ENCODE measurements at regions not wholly inside any gene's neighbourhood (a gene's known extent, or its start where the extent isn't known, plus 50 kb on each side); places are given as distances from the start of the nearest gene placed in this dataset.
"Not testable (repeated sequence)": the region's sequence is repeated elsewhere in the genome, so short reads cannot be mapped to it uniquely, and the experiment has no call there.

DNA sequence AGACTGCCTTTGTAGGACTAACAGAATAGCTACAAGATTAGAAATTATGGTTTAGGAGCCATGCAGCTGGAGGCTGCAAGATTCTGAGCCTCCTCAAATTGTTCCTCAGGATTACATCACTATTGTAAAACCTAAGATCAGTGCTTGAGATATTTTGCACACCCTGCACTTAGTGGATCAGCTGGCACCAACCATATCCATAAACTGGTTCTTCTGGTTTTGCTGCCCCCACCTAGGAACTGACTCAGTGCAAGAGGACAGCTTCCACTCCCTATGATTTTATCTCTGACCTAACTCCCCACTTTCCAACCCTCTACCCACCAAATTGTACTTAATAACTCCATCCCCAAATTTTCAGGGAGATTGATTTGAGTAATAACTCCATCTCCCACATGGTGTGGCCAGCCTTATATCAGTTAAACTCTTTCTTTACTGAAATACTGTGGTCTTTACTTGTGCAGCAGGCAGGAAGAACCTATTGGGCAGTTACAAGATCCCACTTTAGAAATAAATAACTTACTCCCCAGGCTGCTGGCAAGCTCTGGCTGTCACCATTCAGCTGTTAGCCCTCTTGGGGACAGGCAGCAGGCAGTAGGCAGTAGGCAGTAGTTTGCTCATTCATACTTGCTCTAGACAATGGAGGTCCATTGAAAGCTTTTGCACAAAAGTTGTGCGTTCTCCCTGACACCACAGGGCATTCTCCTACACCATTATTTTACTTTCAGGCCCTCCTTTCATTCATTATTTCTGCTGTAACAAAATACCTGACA is 119.0 kb downstream of the SLC17A6 start:
- no peak for ATAC-seq (ENCODE audit: low FRiP score)
- DNase-seq (ENCODE audit: low spot score), result no peak
- TF ChIP-seq, protein P1, sequence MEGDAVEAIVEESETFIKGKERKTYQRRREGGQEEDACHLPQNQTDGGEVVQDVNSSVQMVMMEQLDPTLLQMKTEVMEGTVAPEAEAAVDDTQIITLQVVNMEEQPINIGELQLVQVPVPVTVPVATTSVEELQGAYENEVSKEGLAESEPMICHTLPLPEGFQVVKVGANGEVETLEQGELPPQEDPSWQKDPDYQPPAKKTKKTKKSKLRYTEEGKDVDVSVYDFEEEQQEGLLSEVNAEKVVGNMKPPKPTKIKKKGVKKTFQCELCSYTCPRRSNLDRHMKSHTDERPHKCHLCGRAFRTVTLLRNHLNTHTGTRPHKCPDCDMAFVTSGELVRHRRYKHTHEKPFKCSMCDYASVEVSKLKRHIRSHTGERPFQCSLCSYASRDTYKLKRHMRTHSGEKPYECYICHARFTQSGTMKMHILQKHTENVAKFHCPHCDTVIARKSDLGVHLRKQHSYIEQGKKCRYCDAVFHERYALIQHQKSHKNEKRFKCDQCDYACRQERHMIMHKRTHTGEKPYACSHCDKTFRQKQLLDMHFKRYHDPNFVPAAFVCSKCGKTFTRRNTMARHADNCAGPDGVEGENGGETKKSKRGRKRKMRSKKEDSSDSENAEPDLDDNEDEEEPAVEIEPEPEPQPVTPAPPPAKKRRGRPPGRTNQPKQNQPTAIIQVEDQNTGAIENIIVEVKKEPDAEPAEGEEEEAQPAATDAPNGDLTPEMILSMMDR (IDR thresholded peaks at IDR 0.05), result no peak

DNA sequence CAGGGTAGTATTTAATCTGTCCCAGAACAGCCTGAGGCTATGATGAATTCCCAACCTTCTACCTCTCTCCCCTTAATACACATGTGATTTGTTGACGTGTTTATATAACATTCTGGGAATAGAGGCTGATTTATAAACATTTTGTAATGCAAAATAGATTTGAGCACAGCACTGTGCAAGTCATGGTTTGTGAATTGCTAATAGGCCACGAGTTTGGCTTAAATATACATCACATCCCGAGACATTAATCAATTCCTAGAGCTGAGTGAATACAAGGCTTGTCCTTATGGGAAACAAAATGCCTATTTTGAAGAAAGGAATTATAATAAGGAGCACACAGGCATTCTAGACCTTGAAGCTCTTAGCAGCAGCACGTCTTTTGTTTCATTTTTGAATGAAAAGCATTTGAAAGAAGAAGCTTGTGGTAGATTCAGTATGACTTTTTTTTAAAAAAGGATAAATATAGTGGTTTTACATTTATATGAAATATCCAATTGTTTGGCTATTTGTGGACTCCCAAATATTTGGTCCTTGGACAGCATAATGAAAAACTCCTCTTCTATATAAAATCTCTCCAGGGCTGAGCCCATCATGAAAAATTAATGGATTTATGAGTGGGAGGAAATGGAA is 116.4 kb downstream of the SLC17A6 start:
- no peak for ATAC-seq (ENCODE audit: low FRiP score)
- DNase-seq (ENCODE audit: low spot score), result no peak
- TF ChIP-seq, protein P1 (IDR thresholded peaks at IDR 0.05), result no peak

DNA sequence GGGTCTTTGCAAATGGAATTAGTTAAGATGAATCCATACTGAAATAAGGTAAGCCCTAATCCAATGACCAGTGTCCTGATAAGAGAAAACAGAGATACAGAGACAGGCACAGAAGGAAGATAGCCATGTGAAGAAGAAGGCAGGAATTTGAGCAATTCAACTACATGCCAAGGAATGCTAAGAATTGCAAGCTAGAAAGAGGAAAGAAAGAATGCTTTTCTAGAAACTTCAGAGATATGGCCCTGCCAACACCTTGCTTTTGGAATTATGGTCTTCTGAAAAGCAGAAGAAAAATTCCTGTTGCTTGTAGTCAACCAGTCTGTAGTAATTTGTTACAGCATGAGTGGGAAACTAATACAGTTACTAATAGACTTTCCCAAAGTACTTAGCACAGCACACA is 111.3 kb downstream of the SLC17A6 start:
- no peak for DNase-seq (ENCODE audit: low spot score)
- TF ChIP-seq, protein P1 (IDR thresholded peaks at IDR 0.05), result no peak
- ATAC-seq (ENCODE audit: low FRiP score), result no peak

DNA sequence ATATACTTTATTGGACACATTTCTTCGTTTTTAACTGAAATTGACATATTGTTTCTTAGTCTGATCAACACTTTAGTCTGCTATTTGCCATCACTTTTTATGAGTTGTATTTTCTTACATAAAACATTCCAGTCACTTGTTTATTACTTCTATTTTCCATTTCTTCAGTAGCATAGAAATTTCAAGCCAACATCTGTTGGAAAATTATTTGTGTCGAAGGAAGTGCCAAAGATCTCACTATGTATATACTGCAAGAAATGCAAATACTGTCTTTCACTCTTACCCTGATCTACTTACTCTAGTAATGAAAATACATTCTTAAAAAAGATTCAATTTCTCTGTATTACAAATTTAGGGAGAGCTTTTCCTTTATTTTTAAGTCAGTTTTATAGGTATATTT is 105.9 kb downstream of the SLC17A6 start:
- ATAC-seq (ENCODE audit: low FRiP score) (no peak), DNase-seq (ENCODE audit: low spot score) (no peak)
- TF ChIP-seq, protein P1 (IDR thresholded peaks at IDR 0.05), result no peak

DNA sequence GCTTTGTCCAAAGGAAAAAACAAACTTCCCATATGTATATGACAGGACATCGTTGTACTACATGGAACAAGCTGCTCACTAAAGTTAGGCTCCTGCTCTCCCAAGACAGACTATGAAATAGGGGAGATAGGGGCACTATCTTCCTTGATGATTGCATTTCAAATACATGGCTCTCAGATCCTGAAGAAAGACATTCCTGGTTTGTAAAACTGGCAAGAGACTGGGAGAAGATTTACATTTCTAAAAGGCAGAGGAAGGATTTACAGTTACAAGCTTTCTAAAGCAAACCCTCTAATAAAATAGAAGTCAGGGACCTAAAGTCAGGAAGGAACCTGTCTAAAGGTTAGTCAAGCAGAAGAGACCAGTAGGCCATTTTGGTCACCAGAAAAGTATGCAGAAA is 103.7 kb downstream of the SLC17A6 start:
- no peak for DNase-seq (ENCODE audit: low spot score)
- no peak for ATAC-seq (ENCODE audit: low FRiP score)
- TF ChIP-seq, protein P1 (IDR thresholded peaks at IDR 0.05), result no peak

DNA sequence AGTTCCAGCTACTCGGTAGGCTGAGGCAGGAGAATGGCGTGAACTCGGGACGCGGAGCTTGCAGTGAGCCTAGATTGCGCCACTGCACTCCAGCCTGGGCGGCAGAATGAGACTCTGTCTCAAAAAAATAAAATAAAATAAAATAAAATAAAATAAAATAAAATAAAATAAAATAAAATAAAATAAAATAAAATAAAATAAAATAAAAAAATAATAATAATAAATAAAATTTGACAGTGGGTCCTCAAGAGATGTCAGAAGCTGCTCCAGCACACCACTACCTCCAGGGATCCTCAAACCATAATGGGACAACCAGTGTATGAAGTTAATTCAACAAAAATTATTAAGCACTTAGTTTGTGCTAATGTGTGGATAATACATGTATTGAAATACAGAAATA is 97.4 kb downstream of the SLC17A6 start:
- not testable (repeated sequence) for DNase-seq (ENCODE audit: low spot score); ATAC-seq (ENCODE audit: low FRiP score)

DNA sequence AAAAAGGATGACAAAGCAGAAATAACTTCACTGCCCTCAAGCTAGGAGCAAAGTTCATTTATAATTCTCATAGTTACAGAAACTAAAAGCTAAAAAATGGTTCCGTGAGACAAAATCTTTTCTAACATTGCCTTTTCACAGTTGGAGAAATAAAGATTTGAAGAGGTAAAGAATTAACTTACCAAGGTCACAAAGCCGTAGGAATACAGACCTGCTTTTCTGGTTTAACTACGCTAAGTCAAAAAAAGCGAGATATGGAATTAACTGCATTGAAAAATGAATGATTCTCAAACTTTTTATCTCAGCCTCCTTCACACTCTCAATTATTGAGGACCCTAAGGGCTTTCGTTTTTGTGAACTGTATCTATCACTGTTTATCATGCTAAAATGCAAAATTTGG is 95.3 kb downstream of the SLC17A6 start:
- TF ChIP-seq, protein P1 (IDR thresholded peaks at IDR 0.05), result no peak
- no peak for DNase-seq (ENCODE audit: low spot score)
- ATAC-seq (ENCODE audit: low FRiP score), result no peak

All from omental fat pad (tissue), 3 donors.